NT2/D1 (cell line): ENCODE measurements at regions not wholly inside any gene's neighbourhood (a gene's known extent, or its start where the extent isn't known, plus 50 kb on each side); places are given as distances from the start of the nearest gene placed in this dataset.

Experiments
- YY1 ChIP-seq: IDR thresholded peaks from 2 replicates; pipeline ENCODE4 v1.6.1; 2011; ENCODE audit not compliant: insufficient read length, insufficient read depth
- ZNF274 ChIP-seq: IDR thresholded peaks from 2 replicates; pipeline ENCODE4 v1.6.1; 2011; ENCODE audit warnings: mild to moderate bottlenecking, low read depth, low read length

DNA sequence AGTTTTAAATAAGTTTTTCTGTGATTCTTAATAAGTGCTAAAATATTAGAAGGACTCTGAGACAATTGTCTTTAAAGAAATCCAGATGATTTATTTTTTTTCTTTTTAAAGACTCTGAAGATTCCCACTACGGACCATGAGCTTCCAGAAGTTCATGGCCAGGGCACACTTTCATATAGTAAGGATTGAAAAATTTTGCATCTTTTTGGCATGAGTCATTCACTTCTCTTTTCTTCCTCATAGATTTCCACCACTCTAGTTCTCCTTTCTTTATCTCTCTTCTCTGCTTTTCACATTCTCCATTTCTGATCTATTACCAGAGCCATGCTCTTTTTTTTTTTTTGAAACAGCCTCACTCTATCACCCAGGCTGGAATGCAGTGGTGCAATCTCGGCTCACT is 385.8 kb downstream of the FLRT2 start:
- TF ChIP-seq ZNF274: no peak
- no peak for TF ChIP-seq YY1
